Activated CD4-positive, alpha-beta memory T cell treated with anti-CD3 and anti-CD28 coated beads for 36 hours (primary cell): ENCODE measurements at regions not wholly inside any gene's neighbourhood (a gene's known extent, or its start where the extent isn't known, plus 50 kb on each side); places are given as distances from the start of the nearest gene placed in this dataset.

Experiments used
- CTCF ChIA-PET: fragments of 350-600 bp; sonication (Branson Sonifier 250); formaldehyde crosslinking; loops from one replicate; lab custom pipeline; 2021; ENCODE audit warnings: antibody characterized with exemption, inconsistent platforms; lab: Charles Lee
- POLR2A ChIA-PET: fragments of 350-600 bp; sonication (Branson Sonifier 250); formaldehyde crosslinking; loops from one replicate; lab custom pipeline; 2021; ENCODE audit warnings: antibody characterized with exemption; lab: Charles Lee
- DNase-seq: peaks from one replicate; pipeline ENCODE4 v3.0.0-alpha.2; 2020
- H3K27ac Mint-ChIP-seq: one replicate; pipeline ENCODE4 v1.8.0; 2021; ENCODE audit warnings: mixed read lengths
- H3K27me3 Mint-ChIP-seq: one replicate; pipeline ENCODE4 v1.8.0; 2021; ENCODE audit warnings: mixed read lengths
- H3K36me3 Mint-ChIP-seq: one replicate; pipeline ENCODE4 v1.8.0; 2021; ENCODE audit warnings: mixed read lengths
- H3K4me1 Mint-ChIP-seq: one replicate; pipeline ENCODE4 v1.8.0; 2021; ENCODE audit warnings: low read depth, mixed read lengths
- H3K4me3 Mint-ChIP-seq: one replicate; pipeline ENCODE4 v1.8.0; 2021; ENCODE audit warnings: mild to moderate bottlenecking, mixed read lengths
- H3K9me3 Mint-ChIP-seq: one replicate; pipeline ENCODE4 v1.8.0; 2021; ENCODE audit warnings: mixed read lengths
- intact Hi-C: fragments of 100-400 bp; cut with micrococcal nuclease; formaldehyde crosslinking; loops from one replicate; pipeline ENCODE4 v1.15.1; 2023

GRCh38 chr9:106350777-106351176 lies 512.2 kb upstream of the ZNF462 start:
- DNase-seq = no peak
- no peak overlapping the region for H3K27ac Mint-ChIP-seq
- H3K27me3 Mint-ChIP-seq = no peaks in the 10 kb centered on the region
- POLR2A ChIA-PET = no interaction called here
- no peaks in the 10 kb centered on the region for H3K36me3 Mint-ChIP-seq
- intact Hi-C loops = no loop called here
- H3K4me1 Mint-ChIP-seq = no peaks in the 10 kb centered on the region
- CTCF ChIA-PET = no interaction called here
- peaks cover 25% of the 10 kb centered on the region for H3K9me3 Mint-ChIP-seq
- no peak overlapping the region for H3K4me3 Mint-ChIP-seq

- Mint-ChIP-seq H3K4me1 (no peaks in the 10 kb centered on the region), H3K27me3 (no peaks in the 10 kb centered on the region), H3K9me3 (peaks cover 51% of the 10 kb centered on the region), H3K4me3 (no peak overlapping the region), H3K27ac (no peak overlapping the region), H3K36me3 (no peaks in the 10 kb centered on the region)
- ChIA-PET CTCF (no interaction called here), POLR2A (no interaction called here)
- no peak for DNase-seq
- intact Hi-C loops = no loop called here
Measured at GRCh38 chr9:106356924-106357323, 506.0 kb upstream of the ZNF462 start.

DNA sequence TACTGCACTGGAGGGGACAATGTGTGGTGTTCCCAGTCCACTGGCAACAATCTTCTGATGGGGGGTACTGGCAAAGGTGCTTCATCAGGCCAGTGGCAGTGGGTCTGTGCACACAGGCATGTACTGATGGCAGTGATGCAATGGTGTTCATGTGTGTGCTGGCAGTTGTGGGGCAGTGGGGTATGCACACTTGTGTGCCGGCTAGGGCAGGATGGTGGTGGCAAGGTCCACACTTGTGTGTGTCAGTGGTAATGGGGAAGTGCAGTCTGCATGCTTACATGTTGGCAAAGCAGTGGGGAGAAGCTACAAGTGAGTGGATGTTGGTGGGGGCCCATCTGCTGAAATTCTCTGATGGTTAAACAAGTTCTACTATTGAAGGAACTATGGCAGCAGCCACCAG lies 504.6 kb upstream of the ZNF462 start:
- Mint-ChIP-seq H3K36me3 (no peaks in the 10 kb centered on the region), H3K27me3 (no peaks in the 10 kb centered on the region), H3K27ac (no peak overlapping the region), H3K4me3 (no peak overlapping the region), H3K4me1 (no peaks in the 10 kb centered on the region), H3K9me3 (peaks cover 48% of the 10 kb centered on the region)
- CTCF ChIA-PET = no interaction called here
- intact Hi-C loops = no loop called here
- DNase-seq = no peak
- POLR2A ChIA-PET = no interaction called here

GRCh38 chr9:106376689-106377088 lies 486.3 kb upstream of the ZNF462 start:
- no peaks in the 10 kb centered on the region for H3K4me1 Mint-ChIP-seq
- no peak overlapping the region for H3K27ac Mint-ChIP-seq
- intact Hi-C loops = no loop called here
- H3K4me3 Mint-ChIP-seq = no peak overlapping the region
- ChIA-PET POLR2A (no interaction called here), CTCF (no interaction called here)
- H3K36me3 Mint-ChIP-seq = no peaks in the 10 kb centered on the region
- no peaks in the 10 kb centered on the region for H3K27me3 Mint-ChIP-seq
- DNase-seq = no peak
- H3K9me3 Mint-ChIP-seq = peaks cover 27% of the 10 kb centered on the region

GRCh38 chr9:106383072-106383471 lies 479.9 kb upstream of the ZNF462 start:
- POLR2A ChIA-PET = no interaction called here
- intact Hi-C loops = no loop called here
- H3K9me3 Mint-ChIP-seq = peaks cover 35% of the 10 kb centered on the region
- no peaks in the 10 kb centered on the region for H3K36me3 Mint-ChIP-seq
- no peak for DNase-seq
- no peaks in the 10 kb centered on the region for H3K27me3 Mint-ChIP-seq
- H3K4me3 Mint-ChIP-seq = no peak overlapping the region
- no peaks in the 10 kb centered on the region for H3K4me1 Mint-ChIP-seq
- H3K27ac Mint-ChIP-seq = no peak overlapping the region
- CTCF ChIA-PET = no interaction called here

- H3K4me1 Mint-ChIP-seq = no peaks in the 10 kb centered on the region
- no peaks in the 10 kb centered on the region for H3K36me3 Mint-ChIP-seq
- DNase-seq = no peak
- ChIA-PET POLR2A (no interaction called here), CTCF (no interaction called here)
- no peaks in the 10 kb centered on the region for H3K27me3 Mint-ChIP-seq
- peaks cover 30% of the 10 kb centered on the region for H3K9me3 Mint-ChIP-seq
- intact Hi-C loops = no loop called here
- no peak overlapping the region for H3K4me3 Mint-ChIP-seq
- H3K27ac Mint-ChIP-seq = no peak overlapping the region
Measured at GRCh38 chr9:106387965-106388364, 475.0 kb upstream of the ZNF462 start.

GRCh38 chr9:106393226-106393625 lies 469.7 kb upstream of the ZNF462 start:
- intact Hi-C loops = no loop called here
- CTCF ChIA-PET = no interaction called here
- Mint-ChIP-seq H3K27me3 (no peaks in the 10 kb centered on the region), H3K9me3 (peaks cover 17% of the 10 kb centered on the region), H3K27ac (no peak overlapping the region), H3K4me3 (no peak overlapping the region), H3K36me3 (no peaks in the 10 kb centered on the region), H3K4me1 (no peaks in the 10 kb centered on the region)
- DNase-seq = no peak
- POLR2A ChIA-PET = no interaction called here

DNA sequence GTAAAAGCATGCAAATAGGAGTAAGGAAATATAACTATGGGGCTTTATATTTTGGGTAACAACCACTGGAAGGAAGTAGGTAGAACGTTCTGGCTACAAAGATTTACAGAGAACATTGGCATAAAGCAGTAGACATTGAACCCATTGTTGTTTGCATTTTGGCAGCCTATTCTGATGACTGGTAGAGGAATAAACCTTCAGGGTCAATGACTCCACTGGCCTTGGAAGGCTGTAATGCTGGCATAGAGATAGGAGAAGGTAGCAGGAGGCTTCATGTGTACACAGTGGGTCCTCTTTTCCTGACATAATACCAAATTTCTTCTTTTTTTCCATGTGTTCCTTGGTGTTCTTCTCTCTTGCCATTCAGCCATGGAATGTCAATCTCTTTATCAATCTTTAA lies 462.8 kb upstream of the ZNF462 start:
- H3K9me3 Mint-ChIP-seq = peaks cover 6% of the 10 kb centered on the region
- CTCF ChIA-PET = no interaction called here
- H3K4me1 Mint-ChIP-seq = no peaks in the 10 kb centered on the region
- no peak overlapping the region for H3K27ac Mint-ChIP-seq
- no peak for DNase-seq
- H3K27me3 Mint-ChIP-seq = no peaks in the 10 kb centered on the region
- POLR2A ChIA-PET = no interaction called here
- H3K36me3 Mint-ChIP-seq = no peaks in the 10 kb centered on the region
- no peak overlapping the region for H3K4me3 Mint-ChIP-seq
- intact Hi-C loops = no loop called here

- H3K9me3 Mint-ChIP-seq = peaks cover 6% of the 10 kb centered on the region
- DNase-seq = no peak
- H3K4me1 Mint-ChIP-seq = no peaks in the 10 kb centered on the region
- ChIA-PET CTCF (no interaction called here), POLR2A (no interaction called here)
- H3K27ac Mint-ChIP-seq = no peak overlapping the region
- no peak overlapping the region for H3K4me3 Mint-ChIP-seq
- intact Hi-C loops = no loop called here
- H3K36me3 Mint-ChIP-seq = no peaks in the 10 kb centered on the region
- H3K27me3 Mint-ChIP-seq = no peaks in the 10 kb centered on the region
Measured at GRCh38 chr9:106400950-106401349, 462.0 kb upstream of the ZNF462 start.

GRCh38 chr9:106403081-106403480 lies 459.9 kb upstream of the ZNF462 start:
- POLR2A ChIA-PET = no interaction called here
- Mint-ChIP-seq H3K36me3 (no peaks in the 10 kb centered on the region), H3K4me1 (no peaks in the 10 kb centered on the region), H3K27ac (no peak overlapping the region), H3K27me3 (no peaks in the 10 kb centered on the region), H3K9me3 (peaks cover 6% of the 10 kb centered on the region), H3K4me3 (no peak overlapping the region)
- intact Hi-C loops = no loop called here
- no peak for DNase-seq
- CTCF ChIA-PET = no interaction called here

DNA sequence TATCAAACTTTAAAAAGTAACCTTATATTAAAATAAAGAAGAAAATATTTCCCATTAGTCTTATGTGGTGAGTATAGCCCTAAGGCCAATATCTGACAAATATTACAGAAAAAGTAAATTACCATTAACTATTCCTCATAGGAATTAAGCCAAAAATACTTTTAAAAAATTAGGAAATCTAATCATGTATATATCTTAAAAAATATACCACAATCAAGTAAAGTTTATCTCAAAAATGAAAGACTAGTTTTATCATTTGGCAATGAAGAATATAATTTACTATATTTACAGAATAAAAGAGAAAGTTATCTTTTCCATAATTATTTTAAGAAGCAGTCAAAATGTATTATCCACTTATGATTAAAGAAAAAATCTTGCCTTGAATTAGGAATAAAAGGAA lies 458.8 kb upstream of the ZNF462 start:
- H3K27me3 Mint-ChIP-seq = no peaks in the 10 kb centered on the region

GRCh38 chr9:106405871-106406435 lies 457.0 kb upstream of the ZNF462 start:
- H3K4me1 Mint-ChIP-seq = no peaks in the 10 kb centered on the region
- no peak overlapping the region for H3K27ac Mint-ChIP-seq
- ChIA-PET POLR2A (no interaction called here), CTCF (no interaction called here)
- DNase-seq = no peak
- peaks cover 6% of the 10 kb centered on the region for H3K9me3 Mint-ChIP-seq
- intact Hi-C loops = no loop called here
- H3K4me3 Mint-ChIP-seq = no peak overlapping the region
- H3K36me3 Mint-ChIP-seq = no peaks in the 10 kb centered on the region
- no peaks in the 10 kb centered on the region for H3K27me3 Mint-ChIP-seq

More for the DNA sequence above, 458.8 kb upstream of the ZNF462 start:
- ChIA-PET CTCF (no interaction called here), POLR2A (no interaction called here)
- no peak overlapping the region for H3K27ac Mint-ChIP-seq
- H3K4me3 Mint-ChIP-seq = no peak overlapping the region
- H3K36me3 Mint-ChIP-seq = no peaks in the 10 kb centered on the region
- intact Hi-C loops = no loop called here
- peaks cover 6% of the 10 kb centered on the region for H3K9me3 Mint-ChIP-seq
- DNase-seq = no peak
- H3K4me1 Mint-ChIP-seq = no peaks in the 10 kb centered on the region

GRCh38 chr9:106414042-106414441 lies 448.9 kb upstream of the ZNF462 start:
- ChIA-PET POLR2A (no interaction called here), CTCF (no interaction called here)
- intact Hi-C loops = no loop called here
- DNase-seq = no peak
- Mint-ChIP-seq H3K36me3 (no peaks in the 10 kb centered on the region), H3K4me3 (no peak overlapping the region), H3K4me1 (no peaks in the 10 kb centered on the region), H3K9me3 (peaks cover 35% of the 10 kb centered on the region), H3K27ac (no peak overlapping the region), H3K27me3 (no peaks in the 10 kb centered on the region)
